VCaP (cell line): ENCODE measurements at regions not wholly inside any gene's neighbourhood (a gene's known extent, or its start where the extent isn't known, plus 50 kb on each side); places are given as distances from the start of the nearest gene placed in this dataset.

Source experiments
- H3K27ac ChIP-seq: fragments of 450-650 bp; 2 replicates; pipeline ENCODE4 v1.5.1; 2017
- CTCF ChIP-seq: fragments of 450-650 bp; conservative IDR thresholded peaks from 2 replicates; pipeline ENCODE4 v1.5.1; 2017; ENCODE audit warnings: mild to moderate bottlenecking, moderate library complexity

DNA sequence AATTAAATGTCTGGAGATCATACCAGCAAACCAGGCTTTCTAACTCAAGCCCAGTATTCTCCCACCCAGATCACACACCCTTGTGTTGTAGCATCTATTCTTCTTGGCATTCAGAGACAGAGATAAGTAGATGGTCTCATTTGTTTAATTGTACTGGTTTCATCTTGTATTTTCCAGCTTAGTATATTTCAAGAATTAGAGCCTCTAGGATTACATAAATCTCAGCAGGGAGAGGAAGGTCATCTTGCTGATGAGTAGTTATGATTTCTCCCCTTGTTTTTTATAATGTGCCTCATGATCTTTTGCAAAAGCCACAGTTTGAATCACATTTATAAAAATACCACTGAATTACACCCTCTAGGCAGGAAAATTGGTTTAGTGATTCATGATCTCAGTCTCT lies 106.6 kb upstream of the NRSN1 start:
- no peak for TF ChIP-seq CTCF
- no peak overlapping the region for H3K27ac ChIP-seq

DNA sequence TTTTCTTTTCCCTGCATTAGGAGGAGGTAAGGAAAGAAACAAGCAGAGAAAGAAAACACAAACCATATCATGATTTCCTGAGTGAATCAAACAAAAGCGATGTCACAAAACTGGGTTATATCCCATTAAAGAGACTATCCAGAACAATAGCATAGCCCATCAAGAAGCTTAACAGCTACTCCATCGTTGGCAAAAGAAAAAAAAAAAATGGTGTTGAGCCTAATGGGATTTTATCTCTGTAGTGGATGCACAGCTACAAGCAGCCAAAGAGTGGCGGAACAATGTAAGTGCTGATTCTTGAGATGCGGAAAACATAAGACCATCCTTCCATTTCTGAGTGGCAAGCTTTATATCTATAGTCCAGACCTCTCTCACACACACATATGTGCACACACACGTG lies 106.2 kb upstream of the NRSN1 start:
- TF ChIP-seq CTCF = no peak
- no peak overlapping the region for H3K27ac ChIP-seq

DNA sequence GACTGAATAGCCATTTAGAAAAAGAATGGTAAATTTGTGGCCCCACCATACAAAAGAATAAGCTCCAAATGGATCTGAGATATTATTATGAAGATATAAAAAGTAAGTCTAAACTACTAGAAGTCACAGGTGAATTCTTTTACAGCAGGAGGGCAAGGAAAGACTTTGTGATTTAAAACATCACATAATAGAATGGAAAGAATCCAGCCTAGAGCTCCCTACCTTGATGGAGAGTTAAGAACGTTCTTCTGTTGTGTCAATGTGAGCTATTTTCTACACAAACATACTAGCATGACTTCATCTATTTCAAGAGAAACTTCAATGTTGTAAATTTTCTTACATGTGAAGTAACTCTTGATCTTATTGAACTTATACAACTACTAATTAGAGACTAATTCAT lies 100.0 kb upstream of the NRSN1 start:
- no peak overlapping the region for H3K27ac ChIP-seq
- no peak for TF ChIP-seq CTCF

DNA sequence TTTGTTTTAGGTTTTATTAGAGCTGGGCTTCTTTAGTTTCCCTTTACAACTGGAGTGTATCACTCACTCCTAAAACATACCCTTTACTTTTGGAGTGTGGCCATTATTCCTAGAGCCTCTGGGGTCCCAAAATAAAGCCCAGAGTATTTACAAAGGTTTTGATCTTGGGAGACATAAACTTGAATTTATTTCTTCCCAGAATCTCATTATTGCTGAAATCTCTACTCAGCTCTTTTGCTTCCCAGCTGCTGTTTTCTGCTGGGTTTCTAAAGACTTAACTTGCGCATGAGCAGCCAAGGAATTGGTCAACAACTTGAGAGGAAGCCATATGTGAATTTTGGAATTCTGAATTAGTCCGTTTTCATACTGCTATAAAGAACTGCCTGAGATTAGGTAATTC lies 94.5 kb upstream of the NRSN1 start:
- H3K27ac ChIP-seq = no peak overlapping the region
- no peak for TF ChIP-seq CTCF

DNA sequence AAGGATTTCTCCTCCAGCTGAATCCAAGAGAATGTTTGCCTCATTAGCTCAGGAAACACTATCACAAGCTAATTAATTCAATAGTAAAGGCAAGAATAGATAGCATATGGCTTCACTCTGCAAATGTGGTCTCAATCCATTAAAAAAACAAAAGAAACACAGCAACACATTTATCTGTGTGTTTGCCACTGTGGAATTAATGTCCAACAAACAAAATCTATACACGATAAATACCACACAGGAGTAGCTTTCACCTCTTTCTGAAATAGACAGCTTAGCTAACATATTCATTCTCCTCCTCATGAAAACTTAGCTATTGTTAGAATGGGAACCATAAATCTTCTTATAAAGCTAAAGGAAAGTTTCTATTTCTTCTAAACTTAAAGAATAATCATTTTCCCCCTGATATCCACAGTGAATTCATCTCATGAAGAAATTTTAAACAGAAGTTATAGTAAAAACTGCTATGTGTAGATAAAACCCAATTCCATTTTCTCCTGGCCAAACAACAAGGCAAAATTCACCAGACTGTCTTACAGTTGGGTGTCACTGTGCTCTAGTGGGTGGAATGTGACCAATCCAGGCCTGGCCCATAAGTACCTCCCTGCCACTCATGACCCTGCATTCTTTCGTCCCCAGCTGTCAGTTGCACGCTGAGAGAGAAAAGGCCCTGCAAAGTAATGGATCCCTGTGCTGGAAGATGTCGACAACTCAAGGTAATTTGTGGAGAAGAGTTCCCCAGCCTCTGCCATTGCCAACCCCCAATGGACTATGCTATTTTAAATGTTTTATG lies 92.9 kb upstream of the NRSN1 start:
- TF ChIP-seq CTCF = no peak
- no peak overlapping the region for H3K27ac ChIP-seq

GRCh38 chr6:24043848-24044247 lies 82.2 kb upstream of the NRSN1 start:
- no peak for TF ChIP-seq CTCF
- no peak overlapping the region for H3K27ac ChIP-seq

- H3K27ac ChIP-seq = no peak overlapping the region
- TF ChIP-seq CTCF = peak; percentile 25; the same call in 1 of the 2 replicates
Measured at GRCh38 chr6:24051942-24052589, 73.9 kb upstream of the NRSN1 start.
